DND-41 (cell line): ENCODE measurements at regions not wholly inside any gene's neighbourhood (a gene's known extent, or its start where the extent isn't known, plus 50 kb on each side); places are given as distances from the start of the nearest gene placed in this dataset.

Experiments used
- CTCF ChIP-seq: IDR thresholded peaks from 2 replicates; pipeline ENCODE4 v1.5.1; 2012; ENCODE audit warnings: borderline replicate concordance, low read length, moderate library complexity, mild to moderate bottlenecking; ENCODE audit not compliant: poor library complexity, severe bottlenecking; ENCODE audit errors: extremely low read depth
- EZH2 ChIP-seq: IDR thresholded peaks from 3 replicates; pipeline ENCODE4 v1.6.1; 2012; ENCODE audit warnings: borderline replicate concordance, low read depth, mild to moderate bottlenecking, moderate library complexity, low read length, inconsistent platforms; ENCODE audit not compliant: severe bottlenecking

GRCh38 chr3:64748244-64748904 is 60.6 kb upstream of the ADAMTS9 start:
- no peak for TF ChIP-seq CTCF
- TF ChIP-seq EZH2: no peak
